HG03064 (cell line): ENCODE measurements at regions not wholly inside any gene's neighbourhood (a gene's known extent, or its start where the extent isn't known, plus 50 kb on each side); places are given as distances from the start of the nearest gene placed in this dataset.

Experiments
- ATAC-seq: cut with Tn5 transposase; IDR thresholded peaks from one replicate; pipeline ENCODE4 v1.9.1; 2021; ENCODE audit warnings: low read depth; ENCODE audit not compliant: unreplicated experiment

GRCh38 chr7:121810831-121811672, 61.9 kb upstream of the PTPRZ1 start:
- no peak for ATAC-seq

GRCh38 chr7:121807078-121807477, 65.9 kb upstream of the PTPRZ1 start:
- ATAC-seq: no peak

GRCh38 chr7:121803039-121803438, 69.9 kb upstream of the PTPRZ1 start:
- ATAC-seq: no peak

GRCh38 chr7:121800916-121801675, 71.9 kb upstream of the PTPRZ1 start:
- no peak for ATAC-seq

- no peak for ATAC-seq
Measured at GRCh38 chr7:121798896-121799295, 74.1 kb upstream of the PTPRZ1 start.

GRCh38 chr7:121798453-121798840, 74.5 kb upstream of the PTPRZ1 start:
- no peak for ATAC-seq

- no peak for ATAC-seq
Measured at GRCh38 chr7:121797657-121798452, 75.1 kb upstream of the PTPRZ1 start.

GRCh38 chr7:121796936-121797656, 75.9 kb upstream of the PTPRZ1 start:
- ATAC-seq: no peak

GRCh38 chr7:121796381-121796780, 76.6 kb upstream of the PTPRZ1 start:
- no peak for ATAC-seq

GRCh38 chr7:121795736-121796135, 77.2 kb upstream of the PTPRZ1 start:
- no peak for ATAC-seq

- no peak for ATAC-seq
Measured at GRCh38 chr7:121793716-121794115, 79.2 kb upstream of the PTPRZ1 start.

- ATAC-seq: no peak
Measured at GRCh38 chr7:121777672-121778071, 95.3 kb upstream of the PTPRZ1 start.

- no peak for ATAC-seq
Measured at GRCh38 chr7:121774563-121774962, 98.4 kb upstream of the PTPRZ1 start.

GRCh38 chr7:121766676-121767075, 106.3 kb upstream of the PTPRZ1 start:
- no peak for ATAC-seq

GRCh38 chr7:121761399-121761798, 111.6 kb upstream of the PTPRZ1 start:
- ATAC-seq: no peak

GRCh38 chr7:121755818-121756552, 117.0 kb upstream of the PTPRZ1 start:
- ATAC-seq: no peak

GRCh38 chr7:121755286-121755685, 117.7 kb upstream of the PTPRZ1 start:
- no peak for ATAC-seq

GRCh38 chr7:121753944-121754343, 119.0 kb upstream of the PTPRZ1 start:
- ATAC-seq: no peak

GRCh38 chr7:121752706-121753105, 120.3 kb upstream of the PTPRZ1 start:
- no peak for ATAC-seq

GRCh38 chr7:121748546-121748945, 124.4 kb upstream of the PTPRZ1 start:
- ATAC-seq: no peak
